ENCODE measurements at regions not wholly inside any gene's neighbourhood (a gene's known extent, or its start where the extent isn't known, plus 50 kb on each side); places are given as distances from the start of the nearest gene placed in this dataset.

DNA sequence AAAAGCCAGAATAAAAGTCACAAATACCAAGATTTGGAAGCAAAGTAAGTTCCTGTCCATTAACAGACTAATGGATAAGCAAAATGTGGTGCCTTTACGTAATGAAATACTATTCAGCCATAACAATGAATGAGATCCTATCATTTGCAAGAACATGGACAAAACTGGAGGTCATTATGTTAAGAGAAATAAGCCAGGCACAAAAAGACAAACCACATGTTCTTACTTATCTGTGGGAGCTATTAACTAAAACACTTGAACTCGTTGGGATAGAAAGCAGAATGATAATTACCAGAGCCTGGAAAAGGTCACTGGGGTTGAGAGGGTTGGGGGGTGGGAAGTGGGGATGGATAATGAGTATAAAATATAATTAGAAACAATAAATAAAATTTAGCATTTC lies 1015.9 kb downstream of the OTOL1 start:
- TF ChIP-seq, protein P1, sequence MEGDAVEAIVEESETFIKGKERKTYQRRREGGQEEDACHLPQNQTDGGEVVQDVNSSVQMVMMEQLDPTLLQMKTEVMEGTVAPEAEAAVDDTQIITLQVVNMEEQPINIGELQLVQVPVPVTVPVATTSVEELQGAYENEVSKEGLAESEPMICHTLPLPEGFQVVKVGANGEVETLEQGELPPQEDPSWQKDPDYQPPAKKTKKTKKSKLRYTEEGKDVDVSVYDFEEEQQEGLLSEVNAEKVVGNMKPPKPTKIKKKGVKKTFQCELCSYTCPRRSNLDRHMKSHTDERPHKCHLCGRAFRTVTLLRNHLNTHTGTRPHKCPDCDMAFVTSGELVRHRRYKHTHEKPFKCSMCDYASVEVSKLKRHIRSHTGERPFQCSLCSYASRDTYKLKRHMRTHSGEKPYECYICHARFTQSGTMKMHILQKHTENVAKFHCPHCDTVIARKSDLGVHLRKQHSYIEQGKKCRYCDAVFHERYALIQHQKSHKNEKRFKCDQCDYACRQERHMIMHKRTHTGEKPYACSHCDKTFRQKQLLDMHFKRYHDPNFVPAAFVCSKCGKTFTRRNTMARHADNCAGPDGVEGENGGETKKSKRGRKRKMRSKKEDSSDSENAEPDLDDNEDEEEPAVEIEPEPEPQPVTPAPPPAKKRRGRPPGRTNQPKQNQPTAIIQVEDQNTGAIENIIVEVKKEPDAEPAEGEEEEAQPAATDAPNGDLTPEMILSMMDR (IDR thresholded peaks at IDR 0.05) = no peak
- no peak for TF ChIP-seq POLR2AphosphoS5 (IDR thresholded peaks at IDR 0.05)
- TF ChIP-seq POLR2A (IDR thresholded peaks at IDR 0.05) = no peak
- TF ChIP-seq EP300 (IDR thresholded peaks at IDR 0.05) = no peak
